Keratinocyte (primary cell): ENCODE measurements at regions not wholly inside any gene's neighbourhood (a gene's known extent, or its start where the extent isn't known, plus 50 kb on each side); places are given as distances from the start of the nearest gene placed in this dataset.

Experiments used
- EZH2 ChIP-seq: IDR thresholded peaks from one replicate; pipeline ENCODE4 v1.6.1; 2012; ENCODE audit warnings: inconsistent platforms, mild to moderate bottlenecking, low read length, moderate library complexity
- TF ChIP-seq, protein P1 (sequence below), 3 experiments: IDR thresholded peaks in 1 of 3; conservative IDR thresholded peaks in 1 of 3; optimal IDR thresholded peaks in 1 of 3; 2 replicates in 2 of 3; 3 replicates in 1 of 3; pipeline versions ENCODE3 to v1.5.1; 2011; ENCODE audit warnings: low read length in 3 of 3, mild to moderate bottlenecking in 3 of 3, moderate library complexity in 2 of 3, control low read depth in 1 of 3, inconsistent platforms in 1 of 3; ENCODE audit not compliant: insufficient read depth in 2 of 3; ENCODE audit errors: extremely low read depth in 1 of 3

DNA sequence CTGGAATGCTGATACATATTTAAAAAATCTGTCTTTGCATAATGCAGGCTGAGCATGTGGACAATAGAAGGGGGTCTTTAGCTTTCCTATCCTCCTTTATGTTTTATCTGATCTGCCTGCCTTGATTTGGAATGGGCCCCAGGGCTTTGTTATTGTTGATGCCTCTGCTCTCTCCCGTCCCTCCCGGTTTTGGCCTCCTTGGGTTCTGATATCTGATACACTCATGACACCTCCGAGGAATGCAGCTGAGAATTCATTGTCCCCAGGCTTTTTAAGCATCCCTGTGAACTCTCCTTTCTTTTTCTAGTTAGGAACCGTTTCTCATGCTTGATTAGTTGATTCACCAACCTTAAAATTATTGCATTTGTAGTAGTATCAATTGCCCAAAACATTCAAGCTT, 185.5 kb upstream of the RALGAPA2 start:
- TF ChIP-seq, protein P1, sequence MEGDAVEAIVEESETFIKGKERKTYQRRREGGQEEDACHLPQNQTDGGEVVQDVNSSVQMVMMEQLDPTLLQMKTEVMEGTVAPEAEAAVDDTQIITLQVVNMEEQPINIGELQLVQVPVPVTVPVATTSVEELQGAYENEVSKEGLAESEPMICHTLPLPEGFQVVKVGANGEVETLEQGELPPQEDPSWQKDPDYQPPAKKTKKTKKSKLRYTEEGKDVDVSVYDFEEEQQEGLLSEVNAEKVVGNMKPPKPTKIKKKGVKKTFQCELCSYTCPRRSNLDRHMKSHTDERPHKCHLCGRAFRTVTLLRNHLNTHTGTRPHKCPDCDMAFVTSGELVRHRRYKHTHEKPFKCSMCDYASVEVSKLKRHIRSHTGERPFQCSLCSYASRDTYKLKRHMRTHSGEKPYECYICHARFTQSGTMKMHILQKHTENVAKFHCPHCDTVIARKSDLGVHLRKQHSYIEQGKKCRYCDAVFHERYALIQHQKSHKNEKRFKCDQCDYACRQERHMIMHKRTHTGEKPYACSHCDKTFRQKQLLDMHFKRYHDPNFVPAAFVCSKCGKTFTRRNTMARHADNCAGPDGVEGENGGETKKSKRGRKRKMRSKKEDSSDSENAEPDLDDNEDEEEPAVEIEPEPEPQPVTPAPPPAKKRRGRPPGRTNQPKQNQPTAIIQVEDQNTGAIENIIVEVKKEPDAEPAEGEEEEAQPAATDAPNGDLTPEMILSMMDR (optimal IDR thresholded peaks at IDR 0.05 in 1 of 3, IDR thresholded peaks at IDR 0.05 in 1 of 3, conservative IDR thresholded peaks at IDR 0.05 in 1 of 3; ENCODE audit: extremely low read depth in 1 of 3, insufficient read depth in 2 of 3, low read length in 3 of 3) = no peak
- no peak for TF ChIP-seq EZH2
